Neural progenitor cell (in vitro differentiated cells): ENCODE measurements at regions not wholly inside any gene's neighbourhood (a gene's known extent, or its start where the extent isn't known, plus 50 kb on each side); places are given as distances from the start of the nearest gene placed in this dataset.
A peak's percentile ranks its signal among the peaks of the same experiment; 100 is the strongest.

Source experiments
- DNase-seq: peaks from one replicate; pipeline ENCODE4 v3.0.0-alpha.2; 2016; ENCODE audit warnings: low spot score
- H2AFZ ChIP-seq: fragments of 200-600 bp; sonication (generic); replicated peaks from 2 replicates; pipeline ENCODE4 v1.6.1; 2016; ENCODE audit warnings: antibody characterized with exemption
- H3F3A ChIP-seq: fragments of 200-600 bp; sonication (generic); 2 replicates; pipeline ENCODE4 v1.6.1; 2016; ENCODE audit warnings: antibody characterized with exemption, low read depth
- H3K27ac ChIP-seq: fragments of 200-600 bp; sonication (generic); 2 replicates; pipeline ENCODE4 v1.5.1; 2016; ENCODE audit warnings: mild to moderate bottlenecking
- H3K27me3 ChIP-seq: fragments of 200-600 bp; sonication (generic); 2 replicates; pipeline ENCODE4 v1.6.1; 2016; ENCODE audit warnings: mild to moderate bottlenecking, moderate library complexity
- H3K36me3 ChIP-seq: fragments of 200-600 bp; sonication (generic); 2 replicates; pipeline ENCODE4 v1.5.1; 2016
- H3K4me1 ChIP-seq: fragments of 200-600 bp; sonication (generic); 2 replicates; pipeline ENCODE4 v1.6.1; 2016; ENCODE audit warnings: mixed run types
- H3K4me2 ChIP-seq: fragments of 200-600 bp; sonication (generic); 2 replicates; pipeline ENCODE4 v1.6.1; 2016
- H3K4me3 ChIP-seq: fragments of 200-600 bp; sonication (generic); 2 replicates; pipeline ENCODE4 v1.5.1; 2016
- H3K79me2 ChIP-seq: fragments of 200-600 bp; sonication (generic); 2 replicates; pipeline ENCODE4 v1.6.1; 2016; ENCODE audit warnings: low read depth
- H3K9ac ChIP-seq: fragments of 200-600 bp; sonication (generic); 2 replicates; pipeline ENCODE4 v1.6.1; 2016
- H3K9me3 ChIP-seq: fragments of 200-600 bp; sonication (generic); 2 replicates; pipeline ENCODE4 v1.5.1; 2016; ENCODE audit warnings: low read depth
- H4K20me1 ChIP-seq: fragments of 200-600 bp; sonication (generic); 2 replicates; pipeline ENCODE4 v1.6.1; 2016; ENCODE audit warnings: low read depth
- H3K27ac Mint-ChIP-seq: 3 replicates; pipeline ENCODE4 v1.8.0; 2021; ENCODE audit warnings: mixed read lengths
- H3K27me3 Mint-ChIP-seq: 2 replicates; pipeline ENCODE4 v1.8.0; 2022; ENCODE audit warnings: low read depth, mild to moderate bottlenecking, inconsistent platforms, moderate library complexity, mixed read lengths; ENCODE audit not compliant: insufficient read depth
- H3K36me3 Mint-ChIP-seq: 3 replicates; pipeline ENCODE4 v1.8.0; 2021; ENCODE audit warnings: mixed read lengths
- H3K4me1 Mint-ChIP-seq: 3 replicates; pipeline ENCODE4 v1.8.0; 2021; ENCODE audit warnings: mixed read lengths
- H3K4me3 Mint-ChIP-seq: 3 replicates; pipeline ENCODE4 v1.8.0; 2021; ENCODE audit warnings: mild to moderate bottlenecking, moderate library complexity, mixed read lengths
- H3K9me3 Mint-ChIP-seq: 3 replicates; pipeline ENCODE4 v1.8.0; 2020; ENCODE audit warnings: mixed read lengths
- CTCF ChIP-seq: fragments of 200-600 bp; sonication (generic); IDR thresholded peaks from 2 replicates; pipeline ENCODE4 v1.5.1; 2017; ENCODE audit warnings: antibody characterized with exemption, mild to moderate bottlenecking
- EZH2 ChIP-seq: fragments of 200-600 bp; sonication (generic); IDR thresholded peaks from 2 replicates; pipeline ENCODE4 v1.6.1; 2017; ENCODE audit warnings: antibody characterized with exemption, mild to moderate bottlenecking, moderate library complexity
- EZH2phosphoT487 ChIP-seq: fragments of 200-600 bp; sonication (generic); IDR thresholded peaks from 2 replicates; pipeline ENCODE4 v1.6.1; 2017; ENCODE audit warnings: antibody characterized with exemption

GRCh38 chr4:26162101-26162500 lies 158.7 kb upstream of the RBPJ start:
- H3K4me3 Mint-ChIP-seq, result no peak overlapping the region
- H3K27me3 ChIP-seq, result no peaks in the 10 kb centered on the region
- no peaks in the 10 kb centered on the region for H3K27me3 Mint-ChIP-seq
- H3K4me1 ChIP-seq, result no peaks in the 10 kb centered on the region
- no peaks in the 10 kb centered on the region for H3K9me3 ChIP-seq
- no peaks in the 10 kb centered on the region for H3K36me3 ChIP-seq
- no peaks in the 10 kb centered on the region for H3F3A ChIP-seq
- no peaks in the 10 kb centered on the region for H3K36me3 Mint-ChIP-seq
- H3K9ac ChIP-seq, result no peak overlapping the region
- no peak overlapping the region for H3K27ac ChIP-seq
- H3K9me3 Mint-ChIP-seq, result no peaks in the 10 kb centered on the region
- no peak for DNase-seq
- no peaks in the 10 kb centered on the region for H3K79me2 ChIP-seq
- no peak overlapping the region for H3K27ac Mint-ChIP-seq
- H2AFZ ChIP-seq, result no peak overlapping the region
- no peak overlapping the region for H3K4me3 ChIP-seq
- no peaks in the 10 kb centered on the region for H3K4me1 Mint-ChIP-seq
- TF ChIP-seq CTCF (no peak), EZH2 (no peak), EZH2phosphoT487 (no peak)
- H3K4me2 ChIP-seq, result no peak overlapping the region
- H4K20me1 ChIP-seq, result no peaks in the 10 kb centered on the region

GRCh38 chr4:26163425-26164362 lies 157.1 kb upstream of the RBPJ start:
- H3K27ac Mint-ChIP-seq, result no peak overlapping the region
- no peaks in the 10 kb centered on the region for H3K36me3 Mint-ChIP-seq
- Histone ChIP-seq H3F3A (no peaks in the 10 kb centered on the region), H3K4me1 (no peaks in the 10 kb centered on the region), H3K4me2 (no peak overlapping the region), H3K9me3 (no peaks in the 10 kb centered on the region), H3K36me3 (no peaks in the 10 kb centered on the region), H3K9ac (no peak overlapping the region), H3K4me3 (no peak overlapping the region), H3K27ac (no peak overlapping the region), H4K20me1 (no peaks in the 10 kb centered on the region), H3K27me3 (no peaks in the 10 kb centered on the region), H2AFZ (peak overlapping the region; percentile 74), H3K79me2 (no peaks in the 10 kb centered on the region)
- no peaks in the 10 kb centered on the region for H3K27me3 Mint-ChIP-seq
- no peak overlapping the region for H3K4me3 Mint-ChIP-seq
- no peaks in the 10 kb centered on the region for H3K9me3 Mint-ChIP-seq
- no peak for TF ChIP-seq CTCF
- TF ChIP-seq EZH2phosphoT487, result no peak
- TF ChIP-seq EZH2, result no peak
- no peak for DNase-seq
- no peaks in the 10 kb centered on the region for H3K4me1 Mint-ChIP-seq

- no peak overlapping the region for H3K4me3 ChIP-seq
- no peaks in the 10 kb centered on the region for H3K9me3 Mint-ChIP-seq
- H3K4me1 Mint-ChIP-seq, result peaks cover 6% of the 10 kb centered on the region
- no peak overlapping the region for H2AFZ ChIP-seq
- no peaks in the 10 kb centered on the region for H3K4me1 ChIP-seq
- no peak overlapping the region for H3K27ac ChIP-seq
- DNase-seq, result no peak
- H3K4me2 ChIP-seq, result no peak overlapping the region
- no peaks in the 10 kb centered on the region for H3K36me3 ChIP-seq
- H3K4me3 Mint-ChIP-seq, result no peak overlapping the region
- peaks cover 2% of the 10 kb centered on the region for H3K27me3 Mint-ChIP-seq
- TF ChIP-seq EZH2, result no peak
- no peak for TF ChIP-seq CTCF
- TF ChIP-seq EZH2phosphoT487, result no peak
- no peaks in the 10 kb centered on the region for H3F3A ChIP-seq
- H3K27ac Mint-ChIP-seq, result no peak overlapping the region
- no peaks in the 10 kb centered on the region for H3K79me2 ChIP-seq
- no peaks in the 10 kb centered on the region for H3K27me3 ChIP-seq
- no peaks in the 10 kb centered on the region for H3K36me3 Mint-ChIP-seq
- H3K9me3 ChIP-seq, result no peaks in the 10 kb centered on the region
- H4K20me1 ChIP-seq, result no peaks in the 10 kb centered on the region
- H3K9ac ChIP-seq, result no peak overlapping the region
These were observed 149.3 kb upstream of the RBPJ start for GRCh38 chr4:26171501-26171900.
